Neural crest cell (in vitro differentiated cells): ENCODE measurements at regions not wholly inside any gene's neighbourhood (a gene's known extent, or its start where the extent isn't known, plus 50 kb on each side); places are given as distances from the start of the nearest gene placed in this dataset.

Experiments used
- DNase-seq: peaks from one replicate; pipeline ENCODE4 v3.0.0; 2021; ENCODE audit warnings: low read depth, mixed read lengths, low spot score
- H3K27ac Mint-ChIP-seq: one replicate; pipeline ENCODE4 v1.8.0; 2021; ENCODE audit warnings: mild to moderate bottlenecking, mixed read lengths; ENCODE audit not compliant: unreplicated experiment
- H3K27me3 Mint-ChIP-seq: 2 replicates; pipeline ENCODE4 v1.8.0; 2021; ENCODE audit warnings: low read depth, mild to moderate bottlenecking, mixed read lengths
- H3K36me3 Mint-ChIP-seq: 2 replicates; pipeline ENCODE4 v1.8.0; 2021; ENCODE audit warnings: low read depth, mild to moderate bottlenecking, mixed read lengths
- H3K4me1 Mint-ChIP-seq: 2 replicates; pipeline ENCODE4 v1.8.0; 2021; ENCODE audit warnings: mixed read lengths
- H3K4me3 Mint-ChIP-seq: one replicate; pipeline ENCODE4 v1.8.0; 2021; ENCODE audit warnings: mild to moderate bottlenecking, mixed read lengths
- H3K9me3 Mint-ChIP-seq: 2 replicates; pipeline ENCODE4 v1.8.0; 2021; ENCODE audit warnings: mixed read lengths
- CTCF ChIP-seq: fragments of 200-600 bp; sonication (generic); conservative IDR thresholded peaks from 2 replicates; pipeline ENCODE4 v1.5.0; 2021; ENCODE audit warnings: antibody characterized with exemption, mild to moderate bottlenecking

- H3K4me3 Mint-ChIP-seq: no peak overlapping the region
- DNase-seq: no peak
- H3K9me3 Mint-ChIP-seq: no peaks in the 10 kb centered on the region
- no peak overlapping the region for H3K27ac Mint-ChIP-seq
- no peaks in the 10 kb centered on the region for H3K27me3 Mint-ChIP-seq
- H3K4me1 Mint-ChIP-seq: peaks cover 43% of the 10 kb centered on the region
- TF ChIP-seq CTCF: no peak
- H3K36me3 Mint-ChIP-seq: no peaks in the 10 kb centered on the region
Measured at GRCh38 chr2:145197944-145198343, 678.0 kb upstream of the ZEB2 start.

GRCh38 chr2:145194673-145195072 is 674.8 kb upstream of the ZEB2 start:
- H3K36me3 Mint-ChIP-seq: peaks cover under 1% of the 10 kb centered on the region
- no peak for DNase-seq
- H3K27ac Mint-ChIP-seq: no peak overlapping the region
- no peak for TF ChIP-seq CTCF
- H3K9me3 Mint-ChIP-seq: no peaks in the 10 kb centered on the region
- H3K4me3 Mint-ChIP-seq: no peak overlapping the region
- H3K4me1 Mint-ChIP-seq: peaks cover 43% of the 10 kb centered on the region
- H3K27me3 Mint-ChIP-seq: no peaks in the 10 kb centered on the region

- H3K9me3 Mint-ChIP-seq: no peaks in the 10 kb centered on the region
- H3K4me1 Mint-ChIP-seq: peaks cover 32% of the 10 kb centered on the region
- no peak for DNase-seq
- TF ChIP-seq CTCF: no peak
- no peak overlapping the region for H3K4me3 Mint-ChIP-seq
- H3K36me3 Mint-ChIP-seq: peaks cover 9% of the 10 kb centered on the region
- no peak overlapping the region for H3K27ac Mint-ChIP-seq
- no peaks in the 10 kb centered on the region for H3K27me3 Mint-ChIP-seq
Measured at GRCh38 chr2:145190031-145190703, 670.2 kb upstream of the ZEB2 start.

GRCh38 chr2:145186303-145186702 is 666.4 kb upstream of the ZEB2 start:
- Mint-ChIP-seq H3K4me3 (no peak overlapping the region), H3K27me3 (no peaks in the 10 kb centered on the region), H3K4me1 (peaks cover 22% of the 10 kb centered on the region), H3K9me3 (no peaks in the 10 kb centered on the region), H3K36me3 (peaks cover 9% of the 10 kb centered on the region), H3K27ac (no peak overlapping the region)
- DNase-seq: no peak
- no peak for TF ChIP-seq CTCF

- TF ChIP-seq CTCF: no peak
- no peak overlapping the region for H3K27ac Mint-ChIP-seq
- H3K4me1 Mint-ChIP-seq: peaks cover 22% of the 10 kb centered on the region
- peaks cover 9% of the 10 kb centered on the region for H3K36me3 Mint-ChIP-seq
- H3K27me3 Mint-ChIP-seq: no peaks in the 10 kb centered on the region
- H3K4me3 Mint-ChIP-seq: no peak overlapping the region
- no peaks in the 10 kb centered on the region for H3K9me3 Mint-ChIP-seq
- DNase-seq: no peak
Measured at GRCh38 chr2:145185696-145186095, 665.8 kb upstream of the ZEB2 start.
